HG02642 (cell line): ENCODE measurements at regions not wholly inside any gene's neighbourhood (a gene's known extent, or its start where the extent isn't known, plus 50 kb on each side); places are given as distances from the start of the nearest gene placed in this dataset.

Source experiments
- ATAC-seq: cut with Tn5 transposase; IDR thresholded peaks from one replicate; pipeline ENCODE4 v1.9.1; 2021; ENCODE audit warnings: mild to moderate bottlenecking; ENCODE audit not compliant: unreplicated experiment, poor library complexity

GRCh38 chr7:41536873-41537665 lies 165.8 kb downstream of the INHBA start:
- ATAC-seq: no peak

- ATAC-seq: no peak
These were observed 166.6 kb downstream of the INHBA start for GRCh38 chr7:41536122-41536872.

GRCh38 chr7:41529831-41530230 lies 173.1 kb downstream of the INHBA start:
- ATAC-seq: no peak

GRCh38 chr7:41524876-41525275 lies 178.0 kb downstream of the INHBA start:
- ATAC-seq: no peak

- ATAC-seq: no peak
These were observed 182.4 kb downstream of the INHBA start for GRCh38 chr7:41520445-41520844.

- no peak for ATAC-seq
These were observed 185.1 kb downstream of the INHBA start for GRCh38 chr7:41517771-41518170.

GRCh38 chr7:41508755-41509154 lies 194.1 kb downstream of the INHBA start:
- no peak for ATAC-seq

- no peak for ATAC-seq
These were observed 195.1 kb downstream of the INHBA start for GRCh38 chr7:41507686-41508268.

- ATAC-seq: no peak
These were observed 198.5 kb downstream of the INHBA start for GRCh38 chr7:41504214-41504980.

GRCh38 chr7:41503438-41503837 lies 199.5 kb downstream of the INHBA start:
- ATAC-seq: no peak

- ATAC-seq: no peak
These were observed 201.4 kb downstream of the INHBA start for GRCh38 chr7:41501466-41501865.

- no peak for ATAC-seq
These were observed 201.9 kb downstream of the INHBA start for GRCh38 chr7:41501006-41501405.

GRCh38 chr7:41492603-41493002 lies 210.3 kb downstream of the INHBA start:
- ATAC-seq: no peak

GRCh38 chr7:41491883-41492471 lies 210.9 kb downstream of the INHBA start:
- no peak for ATAC-seq

GRCh38 chr7:41491308-41491707 lies 211.6 kb downstream of the INHBA start:
- no peak for ATAC-seq

- ATAC-seq: no peak
These were observed 213.0 kb downstream of the INHBA start for GRCh38 chr7:41489885-41490284.

GRCh38 chr7:41487229-41487940 lies 215.5 kb downstream of the INHBA start:
- ATAC-seq: no peak

- ATAC-seq: no peak
These were observed 221.5 kb downstream of the INHBA start for GRCh38 chr7:41481353-41481752.

- ATAC-seq: no peak
These were observed 224.7 kb downstream of the INHBA start for GRCh38 chr7:41478187-41478586.

- no peak for ATAC-seq
These were observed 226.5 kb downstream of the INHBA start for GRCh38 chr7:41476460-41476803.
